ENCODE measurements at regions not wholly inside any gene's neighbourhood (a gene's known extent, or its start where the extent isn't known, plus 50 kb on each side); places are given as distances from the start of the nearest gene placed in this dataset.
"Not testable (repeated sequence)": the region's sequence is repeated elsewhere in the genome, so short reads cannot be mapped to it uniquely, and the experiment has no call there.

DNA sequence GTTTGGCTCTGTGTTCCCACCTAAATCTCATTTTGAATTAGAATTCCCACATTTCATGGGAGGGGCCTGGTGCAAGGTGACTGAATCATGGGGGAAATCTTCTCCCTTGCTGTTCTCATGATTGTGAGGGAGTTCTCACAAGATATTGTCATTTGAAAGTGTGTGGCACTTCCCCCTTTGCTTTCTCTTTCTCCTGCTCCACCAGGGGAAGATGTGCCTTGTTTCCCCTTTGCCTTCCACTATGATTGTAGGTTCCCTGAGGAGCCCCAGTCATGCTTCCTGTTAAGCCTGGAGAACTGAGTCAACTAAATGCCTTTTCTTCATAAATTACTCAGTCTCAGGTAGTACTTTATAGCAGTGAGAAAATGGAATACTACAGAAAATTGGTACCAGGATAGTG lies 157.2 kb upstream of the TPRG1 start:
- H3K4me3 Mint-ChIP-seq: no peak overlapping the region
- no peak for DNase-seq (ENCODE audit: low spot score in 2 of 2, unreplicated experiment in 2 of 2)
- no peaks in the 10 kb centered on the region for H3K4me1 Mint-ChIP-seq
- peaks cover 4% of the 10 kb centered on the region for H3K36me3 Mint-ChIP-seq
- H3K27ac Mint-ChIP-seq: no peak overlapping the region
- peaks cover 55% of the 10 kb centered on the region for H3K9me3 Mint-ChIP-seq
- TF ChIP-seq, protein P1, sequence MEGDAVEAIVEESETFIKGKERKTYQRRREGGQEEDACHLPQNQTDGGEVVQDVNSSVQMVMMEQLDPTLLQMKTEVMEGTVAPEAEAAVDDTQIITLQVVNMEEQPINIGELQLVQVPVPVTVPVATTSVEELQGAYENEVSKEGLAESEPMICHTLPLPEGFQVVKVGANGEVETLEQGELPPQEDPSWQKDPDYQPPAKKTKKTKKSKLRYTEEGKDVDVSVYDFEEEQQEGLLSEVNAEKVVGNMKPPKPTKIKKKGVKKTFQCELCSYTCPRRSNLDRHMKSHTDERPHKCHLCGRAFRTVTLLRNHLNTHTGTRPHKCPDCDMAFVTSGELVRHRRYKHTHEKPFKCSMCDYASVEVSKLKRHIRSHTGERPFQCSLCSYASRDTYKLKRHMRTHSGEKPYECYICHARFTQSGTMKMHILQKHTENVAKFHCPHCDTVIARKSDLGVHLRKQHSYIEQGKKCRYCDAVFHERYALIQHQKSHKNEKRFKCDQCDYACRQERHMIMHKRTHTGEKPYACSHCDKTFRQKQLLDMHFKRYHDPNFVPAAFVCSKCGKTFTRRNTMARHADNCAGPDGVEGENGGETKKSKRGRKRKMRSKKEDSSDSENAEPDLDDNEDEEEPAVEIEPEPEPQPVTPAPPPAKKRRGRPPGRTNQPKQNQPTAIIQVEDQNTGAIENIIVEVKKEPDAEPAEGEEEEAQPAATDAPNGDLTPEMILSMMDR (IDR thresholded peaks at IDR 0.05; ENCODE audit: unreplicated experiment): no peak
- H3K27me3 Mint-ChIP-seq (ENCODE audit: low read depth): no peaks in the 10 kb centered on the region

DNA sequence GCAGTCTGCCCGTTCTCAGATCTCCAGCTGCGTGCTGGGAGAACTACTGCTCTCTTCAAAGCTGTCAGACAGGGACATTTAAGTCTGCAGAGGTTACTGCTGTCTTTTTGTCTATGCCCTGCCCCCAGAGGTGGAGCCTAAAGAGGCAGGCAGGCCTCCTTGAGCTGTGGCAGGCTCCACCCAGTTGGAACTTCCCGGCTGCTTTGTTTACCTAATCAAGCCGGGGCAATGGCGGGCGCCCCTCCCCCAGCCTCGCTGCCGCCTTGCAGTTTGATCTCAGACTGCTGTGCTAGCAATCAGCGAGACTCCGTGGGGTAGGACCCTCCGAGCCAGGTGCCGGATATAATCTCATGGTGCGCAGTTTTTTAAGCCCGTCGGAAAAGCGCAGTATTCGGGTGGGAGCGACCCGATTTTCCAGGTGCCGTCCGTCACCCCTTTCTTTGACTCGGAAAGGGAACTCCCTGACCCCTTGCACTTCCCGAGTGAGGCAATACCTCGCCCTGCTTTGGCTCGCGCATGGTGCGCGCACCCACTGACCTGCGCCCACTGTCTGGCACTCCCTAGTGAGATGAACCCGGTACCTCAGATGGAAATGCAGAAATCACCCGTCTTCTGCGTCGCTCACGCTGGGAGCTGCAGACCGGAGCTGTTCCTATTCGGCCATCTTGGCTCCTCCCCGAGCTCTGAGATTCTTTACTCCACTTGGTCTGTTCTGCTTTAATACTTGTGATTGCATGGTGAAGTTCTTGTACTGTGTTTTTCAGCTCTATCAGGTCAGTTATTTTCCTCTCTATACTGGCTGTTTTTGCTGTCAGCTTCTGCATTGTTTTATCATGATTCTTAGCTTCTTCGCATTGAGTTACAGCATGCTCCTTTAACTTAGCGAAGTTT lies 148.9 kb upstream of the TPRG1 start:
- H3K9me3 Mint-ChIP-seq; H3K27me3 Mint-ChIP-seq (ENCODE audit: low read depth); DNase-seq (ENCODE audit: low spot score in 2 of 2, unreplicated experiment in 2 of 2); H3K4me1 Mint-ChIP-seq; H3K36me3 Mint-ChIP-seq: not testable (repeated sequence)
- H3K27ac Mint-ChIP-seq: peak overlapping the region; percentile 3
- H3K4me3 Mint-ChIP-seq: peak overlapping the region; percentile 66

DNA sequence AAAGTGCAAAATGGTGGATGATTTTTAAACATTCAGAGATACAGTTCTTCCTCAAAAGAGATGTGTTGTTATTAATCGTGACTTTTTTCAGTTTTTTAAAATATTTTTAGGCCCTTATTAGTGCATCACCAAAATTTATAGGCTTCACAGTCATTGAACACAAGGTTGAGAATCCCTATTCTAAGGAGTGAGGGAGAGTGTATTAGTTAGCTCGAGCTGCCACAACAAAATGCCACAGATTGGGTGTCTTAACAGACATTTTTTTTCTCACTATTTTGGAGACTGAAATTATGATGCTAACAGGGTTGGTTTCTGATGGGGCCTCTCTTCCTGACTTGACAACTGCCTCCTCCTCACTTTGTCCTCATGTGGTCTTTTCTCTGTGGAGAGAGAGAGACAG lies 145.9 kb upstream of the TPRG1 start:
- Mint-ChIP-seq H3K27me3 (ENCODE audit: low read depth) (no peaks in the 10 kb centered on the region), H3K27ac (no peak overlapping the region), H3K36me3 (peaks cover 5% of the 10 kb centered on the region), H3K4me1 (peaks cover 4% of the 10 kb centered on the region), H3K9me3 (peaks cover 4% of the 10 kb centered on the region), H3K4me3 (no peak overlapping the region)
- TF ChIP-seq, protein P1 (IDR thresholded peaks at IDR 0.05; ENCODE audit: unreplicated experiment): no peak
- no peak for DNase-seq (ENCODE audit: low spot score in 2 of 2, unreplicated experiment in 2 of 2)

DNA sequence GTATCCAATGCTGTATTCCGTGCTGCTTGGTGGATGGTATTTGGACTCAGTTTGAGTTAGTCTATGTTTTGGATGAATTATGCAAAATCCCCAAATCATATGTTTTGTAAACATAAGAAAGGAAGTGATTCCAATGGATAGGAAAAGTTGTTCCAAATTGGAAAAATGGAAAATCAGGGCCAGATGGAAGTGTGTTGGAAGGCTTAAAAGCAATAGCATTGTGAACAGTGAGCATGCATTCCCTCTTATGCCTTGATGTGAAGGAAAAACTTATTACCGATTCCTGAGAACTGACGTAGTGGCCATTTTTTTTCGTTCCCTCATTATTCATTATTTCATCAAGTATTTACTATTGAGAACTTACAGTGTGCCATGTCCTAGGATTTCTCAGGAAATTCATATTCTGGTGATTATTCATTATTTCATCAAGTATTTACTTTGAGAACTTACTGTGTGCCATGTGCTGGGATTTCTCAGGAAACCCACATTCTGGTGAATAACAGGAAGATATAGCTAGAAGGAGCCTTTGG lies 144.1 kb upstream of the TPRG1 start:
- H3K9me3 Mint-ChIP-seq: peaks cover 9% of the 10 kb centered on the region
- TF ChIP-seq, protein P1 (IDR thresholded peaks at IDR 0.05; ENCODE audit: unreplicated experiment): no peak
- H3K36me3 Mint-ChIP-seq: peaks cover 5% of the 10 kb centered on the region
- no peaks in the 10 kb centered on the region for H3K27me3 Mint-ChIP-seq (ENCODE audit: low read depth)
- no peak overlapping the region for H3K27ac Mint-ChIP-seq
- no peak overlapping the region for H3K4me3 Mint-ChIP-seq
- H3K4me1 Mint-ChIP-seq: peaks cover 4% of the 10 kb centered on the region
- no peak for DNase-seq (ENCODE audit: low spot score in 2 of 2, unreplicated experiment in 2 of 2)

DNA sequence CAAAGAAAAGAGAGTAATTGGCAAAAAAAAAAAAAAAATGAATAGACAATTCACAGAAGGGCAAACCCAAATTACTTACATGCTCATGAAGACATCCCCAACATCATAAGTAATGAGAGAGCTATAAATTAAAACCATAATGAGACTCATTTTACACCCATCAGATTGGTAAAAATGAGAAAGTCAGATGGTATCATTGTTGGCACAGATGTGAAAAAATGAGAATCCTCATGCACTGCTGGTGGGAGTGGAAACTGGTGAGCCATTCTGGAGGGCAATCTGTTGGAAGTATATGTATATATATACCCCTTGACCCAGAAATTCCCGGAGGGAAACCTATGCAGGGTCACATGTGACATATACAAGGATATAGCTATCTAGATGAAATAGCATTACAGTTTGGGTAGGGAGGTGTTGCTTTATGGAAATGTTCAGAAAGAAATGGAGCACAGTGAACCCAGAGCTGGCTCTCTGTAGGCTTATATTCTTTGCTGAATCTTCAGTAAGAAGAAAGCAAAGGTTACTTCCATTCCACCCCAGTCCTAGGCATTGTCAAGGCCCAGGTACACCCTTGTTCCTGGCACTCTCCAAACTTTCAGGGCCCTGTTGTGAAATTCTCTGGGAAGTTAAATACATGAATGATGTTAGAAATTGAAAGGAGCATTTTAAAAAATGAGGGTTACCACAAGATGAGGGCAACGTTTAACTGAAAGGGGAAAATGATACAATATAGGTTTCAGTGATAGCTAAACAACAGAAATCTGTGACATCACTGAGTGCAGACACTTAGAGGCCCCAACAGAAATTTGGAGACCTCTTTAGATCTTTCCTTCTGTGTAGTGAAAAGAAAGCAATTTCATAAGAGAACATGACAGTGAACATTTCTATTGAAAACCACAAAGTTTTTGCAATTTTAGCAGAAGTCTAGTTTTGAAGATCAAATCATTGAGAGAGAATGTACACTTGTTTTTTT lies 132.7 kb upstream of the TPRG1 start:
- no peak for DNase-seq (ENCODE audit: low spot score in 2 of 2, unreplicated experiment in 2 of 2)
- Mint-ChIP-seq H3K9me3 (peaks cover 28% of the 10 kb centered on the region), H3K27ac (no peak overlapping the region), H3K36me3 (peaks cover 5% of the 10 kb centered on the region), H3K4me1 (no peaks in the 10 kb centered on the region), H3K4me3 (no peak overlapping the region), H3K27me3 (ENCODE audit: low read depth) (no peaks in the 10 kb centered on the region)
- TF ChIP-seq, protein P1 (IDR thresholded peaks at IDR 0.05; ENCODE audit: unreplicated experiment): no peak
